Ovary (tissue), 7 donors: ENCODE measurements at regions not wholly inside any gene's neighbourhood (a gene's known extent, or its start where the extent isn't known, plus 50 kb on each side); places are given as distances from the start of the nearest gene placed in this dataset.

Experiments used
- DNase-seq, 5 donors: peaks; one replicate each; pipeline ENCODE4 v3.0.0-alpha.2; 2019 to 2020
- H3K27ac ChIP-seq, 2 donors: fragments of 200-600 bp; one replicate each; pipeline versions ENCODE4 v1.5.1 to v1.8.0; 2019 to 2022
- H3K27me3 ChIP-seq: fragments of 200-600 bp; one replicate; pipeline ENCODE4 v1.8.0; 2022
- H3K36me3 ChIP-seq: fragments of 200-600 bp; sonication (generic); one replicate; pipeline ENCODE4 v1.5.1; 2019
- H3K4me1 ChIP-seq: one replicate; pipeline ENCODE4 v1.8.1; 2013; ENCODE audit warnings: mild to moderate bottlenecking, moderate library complexity; ENCODE audit not compliant: insufficient read depth
- H3K4me3 ChIP-seq: fragments of 200-600 bp; sonication (generic); one replicate; pipeline ENCODE4 v1.5.1; 2017
- H3K9me3 ChIP-seq, 2 donors: fragments of 200-600 bp in 1 of 2; sonication (generic) in 1 of 2; one replicate each; pipeline versions ENCODE4 v1.5.1 to v1.8.1; 2013 to 2019; ENCODE audit warnings: mild to moderate bottlenecking in 1 of 2, moderate library complexity in 1 of 2
- EP300 ChIP-seq: sonication (generic); formaldehyde crosslinking; IDR thresholded peaks from one replicate; pipeline ENCODE4 v1.6.1; 2017; ENCODE audit warnings: antibody characterized with exemption
- POLR2A ChIP-seq: fragments of 450-650 bp; IDR thresholded peaks from one replicate; pipeline ENCODE4 v1.6.1; 2017; ENCODE audit warnings: antibody characterized with exemption, mild to moderate bottlenecking, moderate library complexity
- WGBS, 3 donors: extraction: QIAGEN DNeasy Blood & Tissue Kit in 1 of 3; methylation state at CpG; one replicate each; pipeline versions ENCODE4 v1.1.5 to v1.1.7; 2013 to 2017; 5-methylcytosine and 5-hydroxymethylcytosine counted together
- intact Hi-C, 4 donors: fragments of 100-400 bp; cut with DNase I; formaldehyde crosslinking; loops; one replicate each; pipeline versions ENCODE4 v1.11.0 to v1.15.1; 2022 to 2023
- TF ChIP-seq, protein P1 (sequence below), 3 donors: fragments of 450-650 bp in 2 of 3; fragments of 200-600 bp in 1 of 3; IDR thresholded peaks; one replicate each; pipeline versions ENCODE4 v1.5.1 to v1.8.0; 2016 to 2022; ENCODE audit warnings: antibody characterized with exemption in 3 of 3, mild to moderate bottlenecking in 1 of 3
- donor health status: DM: no; HTN: no; CAD: no; lungs with moderate emphysema.
- donor health status: DM: no; HTN: no; CAD: no.
- donor health status: Bipolar disorder and iron deficiency.
- donor health status: DM: no; HTN: no; CAD: no.
- donor health status: DM: yes; HTN: yes; CAD: no.

DNA sequence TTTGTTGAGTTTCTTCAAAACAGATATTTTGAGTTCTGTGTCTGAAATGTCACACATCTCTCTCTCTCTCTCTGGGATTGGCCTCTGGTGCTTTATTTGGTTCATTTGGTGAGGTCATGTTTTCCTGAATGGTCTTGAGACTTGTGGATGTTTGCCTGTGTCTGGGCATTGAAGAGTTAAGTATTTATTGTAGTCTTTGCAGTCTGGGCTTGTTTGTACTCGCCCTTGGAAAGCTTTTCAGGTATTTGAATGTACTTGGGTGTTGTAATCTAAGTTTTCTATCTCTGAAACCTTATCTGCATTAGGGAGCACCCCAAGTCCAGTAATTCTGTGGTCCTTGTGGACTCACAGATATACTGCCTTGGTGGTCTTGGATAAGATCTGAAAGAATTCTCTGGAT, 106.7 kb upstream of the PRSS58 start:
- no peak overlapping the region for H3K4me3 ChIP-seq
- no peaks in the 10 kb centered on the region for H3K4me1 ChIP-seq
- H3K9me3 ChIP-seq: peaks cover 0 to 2% of the 10 kb centered on the region in 2 donors
- no peak overlapping the region for H3K27ac ChIP-seq
- 5 to 27% (median 15%) methylated on average over 1 of the region's 1 CpG for WGBS, 3 donors
- no peak for DNase-seq
- H3K27me3 ChIP-seq: no peaks in the 10 kb centered on the region
- H3K36me3 ChIP-seq: no peaks in the 10 kb centered on the region
- TF ChIP-seq EP300 (no peak), POLR2A (no peak)
- TF ChIP-seq, protein P1, sequence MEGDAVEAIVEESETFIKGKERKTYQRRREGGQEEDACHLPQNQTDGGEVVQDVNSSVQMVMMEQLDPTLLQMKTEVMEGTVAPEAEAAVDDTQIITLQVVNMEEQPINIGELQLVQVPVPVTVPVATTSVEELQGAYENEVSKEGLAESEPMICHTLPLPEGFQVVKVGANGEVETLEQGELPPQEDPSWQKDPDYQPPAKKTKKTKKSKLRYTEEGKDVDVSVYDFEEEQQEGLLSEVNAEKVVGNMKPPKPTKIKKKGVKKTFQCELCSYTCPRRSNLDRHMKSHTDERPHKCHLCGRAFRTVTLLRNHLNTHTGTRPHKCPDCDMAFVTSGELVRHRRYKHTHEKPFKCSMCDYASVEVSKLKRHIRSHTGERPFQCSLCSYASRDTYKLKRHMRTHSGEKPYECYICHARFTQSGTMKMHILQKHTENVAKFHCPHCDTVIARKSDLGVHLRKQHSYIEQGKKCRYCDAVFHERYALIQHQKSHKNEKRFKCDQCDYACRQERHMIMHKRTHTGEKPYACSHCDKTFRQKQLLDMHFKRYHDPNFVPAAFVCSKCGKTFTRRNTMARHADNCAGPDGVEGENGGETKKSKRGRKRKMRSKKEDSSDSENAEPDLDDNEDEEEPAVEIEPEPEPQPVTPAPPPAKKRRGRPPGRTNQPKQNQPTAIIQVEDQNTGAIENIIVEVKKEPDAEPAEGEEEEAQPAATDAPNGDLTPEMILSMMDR (IDR thresholded peaks at IDR 0.05): no peak
- intact Hi-C loops: no loop called here

DNA sequence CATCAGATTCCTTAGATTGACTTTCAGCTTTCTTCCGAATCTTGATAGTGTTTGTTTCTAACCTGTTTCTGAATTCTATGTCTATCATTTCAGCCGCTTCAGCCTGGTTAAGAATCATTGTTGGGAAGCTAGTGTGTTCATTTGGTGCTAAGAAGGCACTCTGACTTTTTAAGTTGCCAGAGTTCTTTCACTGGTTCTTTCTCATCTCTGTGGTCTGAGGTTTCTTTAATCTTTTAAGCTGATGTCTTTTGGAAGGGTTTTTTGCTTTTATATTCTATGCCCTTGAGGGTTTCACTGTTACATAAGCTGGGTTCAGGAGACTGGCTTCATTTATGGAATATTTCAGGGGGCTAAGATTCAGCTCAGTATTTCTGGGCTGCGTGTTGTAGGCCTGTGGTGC, 104.5 kb upstream of the PRSS58 start:
- H3K36me3 ChIP-seq: no peaks in the 10 kb centered on the region
- H3K27me3 ChIP-seq: no peaks in the 10 kb centered on the region
- H3K27ac ChIP-seq: no peak overlapping the region
- TF ChIP-seq POLR2A (no peak), EP300 (no peak)
- TF ChIP-seq, protein P1 (IDR thresholded peaks at IDR 0.05): no peak
- intact Hi-C loops: no loop called here
- DNase-seq: no peak
- no peaks in the 10 kb centered on the region for H3K4me1 ChIP-seq
- 86 to 90% (median 90%) methylated on average over 3 of the region's 3 CpGs for WGBS, 3 donors
- no peaks in the 10 kb centered on the region for H3K9me3 ChIP-seq
- no peak overlapping the region for H3K4me3 ChIP-seq

DNA sequence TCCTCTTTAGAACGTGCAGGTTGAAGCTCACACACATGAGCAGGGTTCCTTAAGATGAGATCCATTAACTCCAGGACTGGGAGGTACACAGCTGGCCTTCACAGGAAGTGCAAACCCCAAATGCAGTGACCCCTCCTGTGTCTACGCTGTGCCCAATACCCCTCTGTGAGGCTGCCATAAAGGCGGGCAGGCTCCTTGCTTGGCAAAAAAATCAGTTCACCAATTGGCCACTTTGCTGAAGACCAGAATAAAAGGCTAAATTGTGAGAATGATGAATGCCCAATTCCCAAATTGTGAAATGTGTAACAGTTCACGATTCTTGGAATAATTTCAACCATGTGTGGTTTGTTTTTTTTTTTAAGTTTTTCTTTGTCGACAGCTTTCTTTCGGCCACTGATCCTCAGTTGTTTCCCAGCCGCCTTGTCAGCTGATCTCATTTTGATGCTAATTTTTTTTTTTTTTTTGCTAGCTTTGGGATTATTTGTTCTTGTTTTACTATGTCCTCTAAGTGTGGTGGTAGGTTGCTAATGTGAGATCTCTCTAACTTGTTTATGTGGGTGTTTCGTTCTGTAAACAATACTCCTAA, 101.9 kb upstream of the PRSS58 start:
- TF ChIP-seq, protein P1 (IDR thresholded peaks at IDR 0.05): no peak
- no peak for TF ChIP-seq POLR2A
- no peak for TF ChIP-seq EP300
- DNase-seq: no peak
- H3K27me3 ChIP-seq: no peaks in the 10 kb centered on the region
- H3K4me3 ChIP-seq: no peak overlapping the region
- no peak overlapping the region for H3K27ac ChIP-seq
- 49 to 56% (median 53%) methylated on average over 8 of the region's 8 CpGs for WGBS, 3 donors
- no peaks in the 10 kb centered on the region for H3K36me3 ChIP-seq
- no peaks in the 10 kb centered on the region for H3K4me1 ChIP-seq
- H3K9me3 ChIP-seq: no peaks in the 10 kb centered on the region
- intact Hi-C loops: no loop called here

DNA sequence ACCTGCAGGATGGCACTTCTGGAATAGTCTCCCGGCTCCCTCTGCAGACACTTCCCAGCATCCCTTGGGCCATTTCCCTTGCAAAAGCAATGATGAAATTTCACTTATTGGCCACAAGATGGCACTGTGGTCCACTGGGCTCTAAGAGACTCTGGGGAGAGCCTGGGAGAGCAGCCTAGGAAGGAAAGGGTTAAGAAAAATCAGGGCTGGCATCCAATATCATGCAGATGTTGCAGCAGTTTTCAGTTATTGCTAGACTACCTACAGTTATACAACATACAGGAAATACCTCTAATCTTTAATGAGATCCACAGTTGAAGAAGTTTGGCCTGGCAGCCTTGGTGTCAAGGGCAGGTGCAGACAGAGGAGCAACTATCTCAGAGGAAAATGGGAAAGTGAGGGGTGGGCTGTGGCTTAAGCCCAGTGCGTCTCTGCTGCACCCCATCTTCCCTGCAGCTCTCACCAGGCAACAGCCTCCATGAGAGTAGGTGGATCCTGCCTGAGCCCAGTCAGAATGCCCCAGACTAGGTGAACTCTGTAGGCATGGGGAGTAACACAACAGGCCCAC, 100.2 kb upstream of the PRSS58 start:
- H3K27me3 ChIP-seq: no peaks in the 10 kb centered on the region
- intact Hi-C loops: no loop called here
- H3K4me1 ChIP-seq: no peaks in the 10 kb centered on the region
- 10 to 13% (median 10%) methylated on average over 2 of the region's 2 CpGs for WGBS, 3 donors
- TF ChIP-seq, protein P1 (IDR thresholded peaks at IDR 0.05): no peak
- TF ChIP-seq EP300 (no peak), POLR2A (no peak)
- H3K36me3 ChIP-seq: no peaks in the 10 kb centered on the region
- no peaks in the 10 kb centered on the region for H3K9me3 ChIP-seq
- H3K4me3 ChIP-seq: no peak overlapping the region
- H3K27ac ChIP-seq: no peak overlapping the region
- DNase-seq: no peak
